Heart right ventricle (tissue), 16 donors: ENCODE measurements at regions not wholly inside any gene's neighbourhood (a gene's known extent, or its start where the extent isn't known, plus 50 kb on each side); places are given as distances from the start of the nearest gene placed in this dataset.

Experiments used
- ATAC-seq, 8 donors: fragments of 200-7000 bp; cut with Tn5 transposase; one replicate each; pipeline ENCODE4 v1.9.1; 2020; ENCODE audit warnings: mild to moderate bottlenecking in 8 of 8, moderate library complexity in 8 of 8, moderate number of reproducible peaks in 1 of 8
- DNase-seq, 2 donors: peaks; one replicate each; pipeline ENCODE4 v3.0.0-alpha.2; 2020
- H3K27ac ChIP-seq, 10 donors: fragments of 200-600 bp; sonication (generic) in 2 of 10; one replicate each; pipeline versions ENCODE4 v1.5.0 to v1.8.0; 2020 to 2022; ENCODE audit warnings: mild to moderate bottlenecking in 3 of 10
- H3K27me3 ChIP-seq, 7 donors: fragments of 200-600 bp; one replicate each; pipeline ENCODE4 v1.8.0; 2021 to 2022; ENCODE audit warnings: mild to moderate bottlenecking in 2 of 7
- H3K36me3 ChIP-seq, 9 donors: fragments of 200-600 bp; sonication (generic) in 1 of 9; one replicate each; pipeline versions ENCODE4 v1.5.0 to v1.8.0; 2020 to 2022; ENCODE audit warnings: mild to moderate bottlenecking in 2 of 9
- H3K4me1 ChIP-seq, 9 donors: fragments of 200-600 bp; sonication (generic) in 1 of 9; one replicate each; pipeline versions ENCODE4 v1.5.0 to v1.8.0; 2020 to 2022; ENCODE audit warnings: mild to moderate bottlenecking in 4 of 9
- H3K4me3 ChIP-seq, 10 donors: fragments of 200-600 bp; sonication (generic) in 2 of 10; one replicate each; pipeline versions ENCODE4 v1.5.0 to v1.8.0; 2020 to 2022; ENCODE audit warnings: mild to moderate bottlenecking in 7 of 10, moderate library complexity in 2 of 10
- H3K9me3 ChIP-seq, 11 donors: fragments of 200-600 bp in 10 of 11; sonication (generic) in 2 of 11; one replicate each; pipeline versions ENCODE4 v1.5.0 to v1.8.0; 2013 to 2022; ENCODE audit warnings: mild to moderate bottlenecking in 2 of 11, control low read depth in 1 of 11, moderate library complexity in 1 of 11
- WGBS, 2 donors: extraction: QIAGEN DNeasy Blood & Tissue Kit; methylation state at CpG; one replicate each; pipeline ENCODE4 v1.1.7; 2013; ENCODE audit warnings: inconsistent platforms in 1 of 2; 5-methylcytosine and 5-hydroxymethylcytosine counted together
- intact Hi-C, 10 donors: fragments of 100-400 bp; cut with DNase I; formaldehyde crosslinking; loops; one replicate each; pipeline versions ENCODE4 v1.11.1 to v1.14.2; 2022
- TF ChIP-seq, protein P1 (sequence below), 9 donors: fragments of 200-600 bp; sonication (generic) in 2 of 9; IDR thresholded peaks; one replicate each; pipeline versions ENCODE4 v1.5.0 to v1.8.0; 2021 to 2022; ENCODE audit warnings: antibody characterized with exemption in 9 of 9, mild to moderate bottlenecking in 5 of 9, moderate library complexity in 1 of 9
- donor health status: Arrhythmogenic right ventricular cardiomyopathy.
- donor health status: ischemic (EF 13 %, LVEDD 7.1; RV severe dilation, severe dysfunction).
- donor health status: healthy with polysubstance abuse.
- donor health status: DM: no; HTN: yes; CAD: no.
- donor health status: DM: no; HTN: no; CAD: no.
- donor health status: ischemic (EF 25% LVEDD 6.9; RV normal size, moderate dysfunction).
- donor health status: ischemic (EF 25% LVEDD 5.7; RV mildly dilated, moderate dysfunction).
- donor health status: healthy.
- donor health status: DM: yes; HTN: yes; CAD: no.
- donor health status: Ischemic cardiomyopathy.
- donor health status: ischemic (EF 35%, LVEDD 5.7; RV mildly dilated, moderate dysfunction).
- donor health status: nonischemic (EF 11% LVEDD 7.7; RV severe dilation, severe dysfunction).
- donor health status: DM: yes; HTN: yes; CAD: no.
- donor health status: PGD.
- donor health status: ischemic (EF 29% LVEDD 5.4; RV normal size, mild dysfunction).
- donor health status: nonischemic (EF 23%, LVEDD 6.1; RV moderate dilation, normal function).

DNA sequence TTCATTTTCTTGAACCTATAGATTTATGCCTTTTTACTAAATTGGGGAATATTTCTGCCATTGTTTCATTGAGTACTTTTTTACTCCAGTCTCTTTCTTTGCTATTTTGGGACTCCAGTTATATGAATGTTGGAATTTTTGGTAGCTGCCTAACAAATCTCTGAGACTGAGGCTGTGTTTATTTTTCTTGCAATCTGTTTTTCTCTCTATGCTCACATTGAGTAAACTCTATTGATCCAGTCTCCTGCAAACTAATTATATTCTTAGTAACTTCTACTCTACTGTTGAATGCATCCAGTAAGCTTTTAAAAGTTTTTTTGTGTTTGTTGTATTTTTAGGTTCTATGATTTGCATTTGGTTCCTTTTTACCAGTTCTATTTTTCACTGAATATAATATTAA is 903.4 kb upstream of the GJE1 start:
- H3K27ac ChIP-seq = no peak overlapping the region
- ATAC-seq (no peak), DNase-seq (no peak)
- H3K27me3 ChIP-seq = no peaks in the 10 kb centered on the region
- no peaks in the 10 kb centered on the region for H3K4me1 ChIP-seq
- H3K9me3 ChIP-seq = peaks cover 0 to 11% (median 0%) of the 10 kb centered on the region in 11 donors
- H3K36me3 ChIP-seq = no peaks in the 10 kb centered on the region
- TF ChIP-seq, protein P1, sequence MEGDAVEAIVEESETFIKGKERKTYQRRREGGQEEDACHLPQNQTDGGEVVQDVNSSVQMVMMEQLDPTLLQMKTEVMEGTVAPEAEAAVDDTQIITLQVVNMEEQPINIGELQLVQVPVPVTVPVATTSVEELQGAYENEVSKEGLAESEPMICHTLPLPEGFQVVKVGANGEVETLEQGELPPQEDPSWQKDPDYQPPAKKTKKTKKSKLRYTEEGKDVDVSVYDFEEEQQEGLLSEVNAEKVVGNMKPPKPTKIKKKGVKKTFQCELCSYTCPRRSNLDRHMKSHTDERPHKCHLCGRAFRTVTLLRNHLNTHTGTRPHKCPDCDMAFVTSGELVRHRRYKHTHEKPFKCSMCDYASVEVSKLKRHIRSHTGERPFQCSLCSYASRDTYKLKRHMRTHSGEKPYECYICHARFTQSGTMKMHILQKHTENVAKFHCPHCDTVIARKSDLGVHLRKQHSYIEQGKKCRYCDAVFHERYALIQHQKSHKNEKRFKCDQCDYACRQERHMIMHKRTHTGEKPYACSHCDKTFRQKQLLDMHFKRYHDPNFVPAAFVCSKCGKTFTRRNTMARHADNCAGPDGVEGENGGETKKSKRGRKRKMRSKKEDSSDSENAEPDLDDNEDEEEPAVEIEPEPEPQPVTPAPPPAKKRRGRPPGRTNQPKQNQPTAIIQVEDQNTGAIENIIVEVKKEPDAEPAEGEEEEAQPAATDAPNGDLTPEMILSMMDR (IDR thresholded peaks at IDR 0.05) = no peak
- intact Hi-C loops = no loop called here
- no peak overlapping the region for H3K4me3 ChIP-seq

DNA sequence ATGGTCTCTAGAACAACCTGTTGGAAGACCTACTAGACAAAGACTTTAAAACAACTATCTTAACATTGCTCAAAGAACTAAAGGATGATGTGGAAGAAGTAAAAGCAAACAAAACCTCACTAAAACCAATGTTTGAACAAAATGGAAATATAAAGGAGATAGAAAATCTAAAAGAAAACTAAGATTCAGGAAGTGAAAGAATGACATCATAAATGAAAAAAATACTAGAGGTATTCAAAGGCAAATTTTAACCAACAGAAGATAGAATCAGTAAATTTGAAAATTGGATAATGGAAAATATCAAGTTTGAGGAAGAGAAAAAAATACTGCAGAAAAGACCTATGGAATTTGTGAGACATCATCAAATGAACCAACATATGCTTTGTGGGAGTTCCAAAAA is 914.1 kb upstream of the GJE1 start:
- intact Hi-C loops = no loop called here
- H3K36me3 ChIP-seq = no peaks in the 10 kb centered on the region
- no peak overlapping the region for H3K27ac ChIP-seq
- H3K27me3 ChIP-seq = no peaks in the 10 kb centered on the region
- no peaks in the 10 kb centered on the region for H3K4me1 ChIP-seq
- H3K9me3 ChIP-seq = peaks cover 0 to 34% (median 16%) of the 10 kb centered on the region in 11 donors
- TF ChIP-seq, protein P1 (IDR thresholded peaks at IDR 0.05) = no peak
- no peak for DNase-seq
- ATAC-seq = no peak
- H3K4me3 ChIP-seq = no peak overlapping the region

DNA sequence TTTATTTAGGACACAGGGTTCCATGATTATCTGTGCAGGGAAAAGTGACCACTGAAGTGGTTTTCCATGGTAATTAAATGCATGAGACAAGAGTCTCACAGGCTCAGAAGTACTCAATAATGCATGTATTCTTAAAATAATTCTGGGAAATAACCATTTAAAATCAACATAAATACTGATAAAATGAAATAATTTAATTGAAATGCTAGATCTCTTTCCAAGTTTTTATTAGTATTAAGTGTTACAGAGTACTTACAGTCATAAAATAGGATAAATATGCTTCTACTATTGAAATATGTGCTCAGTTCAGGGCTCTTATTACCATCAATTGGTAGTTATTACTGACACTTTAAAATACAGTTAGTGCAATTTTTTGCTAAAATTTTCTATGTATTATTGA is 916.0 kb upstream of the GJE1 start:
- Histone ChIP-seq H3K36me3 (no peaks in the 10 kb centered on the region), H3K4me1 (peaks cover 0 to 5% (median 0%) of the 10 kb centered on the region in 9 donors), H3K27me3 (no peaks in the 10 kb centered on the region), H3K4me3 (no peak overlapping the region), H3K27ac (no peak overlapping the region), H3K9me3 (peaks cover 0 to 34% (median 16%) of the 10 kb centered on the region in 11 donors)
- ATAC-seq (no peak), DNase-seq (no peak)
- intact Hi-C loops = no loop called here
- TF ChIP-seq, protein P1 (IDR thresholded peaks at IDR 0.05) = no peak

- no peak overlapping the region for H3K4me3 ChIP-seq
- WGBS, 2 donors = 38 to 58% methylated on average over 1 of the region's 1 CpG
- DNase-seq (no peak), ATAC-seq (no peak)
- peaks cover 0 to 5% (median 0%) of the 10 kb centered on the region in 9 donors for H3K4me1 ChIP-seq
- H3K27ac ChIP-seq = no peak overlapping the region
- no peaks in the 10 kb centered on the region for H3K36me3 ChIP-seq
- TF ChIP-seq, protein P1 (IDR thresholded peaks at IDR 0.05) = no peak
- intact Hi-C loops = no loop called here
- peaks cover 0 to 2% (median 0%) of the 10 kb centered on the region in 11 donors for H3K9me3 ChIP-seq
- H3K27me3 ChIP-seq = no peaks in the 10 kb centered on the region
Measured at GRCh38 chr6:141212296-141212695, 920.4 kb upstream of the GJE1 start.

GRCh38 chr6:141211845-141212244 is 920.9 kb upstream of the GJE1 start:
- no peak overlapping the region for H3K27ac ChIP-seq
- peaks cover 0 to under 1% (median 0%) of the 10 kb centered on the region in 11 donors for H3K9me3 ChIP-seq
- H3K4me1 ChIP-seq = peaks cover 0 to 5% (median 0%) of the 10 kb centered on the region in 9 donors
- WGBS, 2 donors = 68 to 76% methylated on average over 3 of the region's 3 CpGs
- ATAC-seq (no peak), DNase-seq (no peak)
- H3K27me3 ChIP-seq = no peaks in the 10 kb centered on the region
- H3K4me3 ChIP-seq = no peak overlapping the region
- intact Hi-C loops = no loop called here
- TF ChIP-seq, protein P1 (IDR thresholded peaks at IDR 0.05) = no peak
- no peaks in the 10 kb centered on the region for H3K36me3 ChIP-seq
